ENCODE measurements at regions not wholly inside any gene's neighbourhood (a gene's known extent, or its start where the extent isn't known, plus 50 kb on each side); places are given as distances from the start of the nearest gene placed in this dataset.
"Not testable (repeated sequence)": the region's sequence is repeated elsewhere in the genome, so short reads cannot be mapped to it uniquely, and the experiment has no call there.

DNA sequence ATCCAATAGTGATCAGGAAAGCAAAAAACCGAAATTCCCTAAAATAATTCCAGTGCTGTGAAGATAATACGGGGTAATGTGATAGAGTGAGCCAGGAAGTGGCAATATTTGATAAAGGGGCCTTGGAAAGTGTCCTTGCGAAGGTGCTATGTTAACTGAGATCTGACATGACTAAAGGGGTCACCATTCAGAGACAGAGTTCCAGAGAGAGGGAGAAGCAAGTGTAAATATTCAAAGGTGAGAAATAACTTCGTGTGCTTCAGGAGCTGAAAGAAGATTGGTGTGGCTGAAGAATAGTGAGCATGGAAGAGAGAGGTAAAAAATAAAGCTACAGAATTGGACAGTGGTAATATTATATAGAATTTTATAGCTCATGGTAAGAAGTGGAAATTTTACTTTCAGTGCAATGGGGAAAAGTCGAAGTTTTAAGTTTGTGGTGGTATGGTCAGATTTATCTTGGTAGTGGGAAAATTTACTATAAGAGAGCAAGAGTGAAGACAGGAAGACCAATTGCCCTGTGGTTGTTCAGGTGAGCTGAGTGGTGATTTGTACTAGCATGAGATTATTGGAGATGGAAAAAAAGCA is 164.5 kb downstream of the JRKL start:
- TF ChIP-seq, protein P1, sequence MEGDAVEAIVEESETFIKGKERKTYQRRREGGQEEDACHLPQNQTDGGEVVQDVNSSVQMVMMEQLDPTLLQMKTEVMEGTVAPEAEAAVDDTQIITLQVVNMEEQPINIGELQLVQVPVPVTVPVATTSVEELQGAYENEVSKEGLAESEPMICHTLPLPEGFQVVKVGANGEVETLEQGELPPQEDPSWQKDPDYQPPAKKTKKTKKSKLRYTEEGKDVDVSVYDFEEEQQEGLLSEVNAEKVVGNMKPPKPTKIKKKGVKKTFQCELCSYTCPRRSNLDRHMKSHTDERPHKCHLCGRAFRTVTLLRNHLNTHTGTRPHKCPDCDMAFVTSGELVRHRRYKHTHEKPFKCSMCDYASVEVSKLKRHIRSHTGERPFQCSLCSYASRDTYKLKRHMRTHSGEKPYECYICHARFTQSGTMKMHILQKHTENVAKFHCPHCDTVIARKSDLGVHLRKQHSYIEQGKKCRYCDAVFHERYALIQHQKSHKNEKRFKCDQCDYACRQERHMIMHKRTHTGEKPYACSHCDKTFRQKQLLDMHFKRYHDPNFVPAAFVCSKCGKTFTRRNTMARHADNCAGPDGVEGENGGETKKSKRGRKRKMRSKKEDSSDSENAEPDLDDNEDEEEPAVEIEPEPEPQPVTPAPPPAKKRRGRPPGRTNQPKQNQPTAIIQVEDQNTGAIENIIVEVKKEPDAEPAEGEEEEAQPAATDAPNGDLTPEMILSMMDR (IDR thresholded peaks at IDR 0.05) = no peak
- H3K27me3 ChIP-seq (ENCODE audit: low read depth) = no peaks in the 10 kb centered on the region

DNA sequence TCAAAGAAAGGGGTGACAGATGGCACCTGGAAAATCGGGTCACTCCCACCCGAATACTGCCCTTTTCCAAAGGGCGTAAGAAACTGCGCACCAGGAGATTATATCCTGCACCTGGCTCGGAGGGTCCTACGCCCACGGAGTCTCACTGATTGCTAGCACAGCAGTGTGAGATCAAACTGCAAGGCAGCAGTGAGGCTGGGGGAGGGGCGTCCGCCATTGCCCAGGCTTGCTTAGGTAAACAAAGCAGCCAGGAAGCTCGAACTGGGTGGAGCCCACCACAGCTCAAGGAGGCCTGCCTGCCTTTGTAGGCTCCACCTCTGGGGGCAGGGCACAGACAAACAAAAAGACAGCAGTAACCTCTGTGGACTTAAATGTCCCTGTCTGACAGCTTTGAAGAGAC is 166.0 kb downstream of the JRKL start:
- DNase-seq; H3K27me3 ChIP-seq (ENCODE audit: low read depth); ATAC-seq; H3K27ac ChIP-seq; H3K9me3 ChIP-seq; H3K4me1 ChIP-seq; H3K36me3 ChIP-seq; H3K4me3 ChIP-seq; intact Hi-C loops (cut with DNase I): not testable (repeated sequence)

More for the DNA sequence above, 164.5 kb downstream of the JRKL start:
- intact Hi-C loops (cut with DNase I) = no loop called here
- H3K9me3 ChIP-seq = no peaks in the 10 kb centered on the region
- ATAC-seq (no peak), DNase-seq (no peak)
- no peak overlapping the region for H3K27ac ChIP-seq
- H3K36me3 ChIP-seq = no peaks in the 10 kb centered on the region
- no peak overlapping the region for H3K4me3 ChIP-seq
- no peaks in the 10 kb centered on the region for H3K4me1 ChIP-seq

DNA sequence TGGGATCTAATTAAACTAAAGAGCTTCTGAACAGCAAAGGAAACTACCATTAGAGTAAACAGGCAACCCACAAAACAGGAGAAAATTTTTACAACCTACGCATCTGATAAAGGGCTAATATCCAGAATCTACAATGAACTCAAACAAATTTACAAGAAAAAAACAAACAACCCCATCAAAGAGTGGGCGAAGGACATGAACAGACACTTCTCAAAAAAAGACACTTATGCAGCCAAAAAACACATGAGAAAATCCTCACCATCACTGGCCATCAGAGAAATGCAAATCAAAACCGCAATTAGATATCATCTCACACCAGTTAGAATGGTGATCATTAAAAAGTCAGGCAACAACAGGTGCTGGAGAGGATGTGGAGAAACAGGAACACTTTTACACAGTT is 170.9 kb downstream of the JRKL start:
- ATAC-seq; H3K4me1 ChIP-seq; H3K27me3 ChIP-seq (ENCODE audit: low read depth); H3K4me3 ChIP-seq; H3K9me3 ChIP-seq; H3K27ac ChIP-seq; intact Hi-C loops (cut with DNase I); H3K36me3 ChIP-seq; DNase-seq: not testable (repeated sequence)

DNA sequence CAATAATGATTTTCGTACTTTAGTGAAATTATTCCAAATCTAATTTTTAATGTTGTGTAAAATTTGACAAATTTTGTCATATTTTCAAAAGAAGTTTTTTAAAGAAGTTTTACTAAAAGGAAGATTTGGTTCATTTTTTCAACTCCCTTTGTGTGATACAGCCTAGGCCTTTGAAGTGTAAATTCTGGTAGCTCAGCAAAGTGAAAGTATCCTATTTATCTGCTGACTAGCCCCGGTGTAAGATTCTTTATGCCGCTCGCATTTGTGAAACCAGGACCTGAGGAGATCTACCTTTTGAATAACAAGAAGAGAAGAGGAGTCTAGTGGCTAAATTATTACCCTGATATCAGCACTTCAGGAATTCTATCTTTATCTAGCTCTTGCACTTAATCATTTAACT is 177.4 kb downstream of the JRKL start:
- DNase-seq = no peak
- intact Hi-C loops (cut with DNase I) = no loop called here
- Histone ChIP-seq H3K27ac (no peak overlapping the region), H3K9me3 (no peaks in the 10 kb centered on the region), H3K36me3 (no peaks in the 10 kb centered on the region), H3K27me3 (ENCODE audit: low read depth) (no peaks in the 10 kb centered on the region), H3K4me1 (peaks cover 6% of the 10 kb centered on the region), H3K4me3 (peak overlapping the region; percentile 20)
- ATAC-seq = no peak
- TF ChIP-seq, protein P1 (IDR thresholded peaks at IDR 0.05) = no peak

DNA sequence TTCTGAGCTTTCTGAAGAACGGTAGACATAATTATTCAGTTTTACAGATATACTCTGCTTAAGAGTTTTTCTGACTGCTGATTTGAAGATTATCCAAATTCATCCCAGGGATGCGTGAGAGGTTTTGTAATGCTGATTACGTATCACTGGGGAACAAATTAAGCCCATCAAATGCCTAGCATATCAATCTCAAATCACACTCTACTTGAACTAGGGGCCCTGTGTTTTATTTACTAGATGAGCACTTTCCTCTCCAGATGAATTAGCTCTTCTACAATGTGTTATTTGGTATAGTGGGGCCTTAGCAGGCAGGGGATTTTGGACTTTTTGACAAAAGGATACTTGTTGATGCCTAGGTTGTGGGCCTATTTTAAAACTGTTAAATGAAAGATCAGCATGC is 177.9 kb downstream of the JRKL start:
- Histone ChIP-seq H3K27ac (no peak overlapping the region), H3K36me3 (no peaks in the 10 kb centered on the region), H3K9me3 (no peaks in the 10 kb centered on the region), H3K27me3 (ENCODE audit: low read depth) (no peaks in the 10 kb centered on the region), H3K4me1 (peaks cover 6% of the 10 kb centered on the region), H3K4me3 (peak overlapping the region; percentile 20)
- intact Hi-C loops (cut with DNase I) = no loop called here
- DNase-seq = no peak
- ATAC-seq = no peak
- TF ChIP-seq, protein P1 (IDR thresholded peaks at IDR 0.05) = no peak

DNA sequence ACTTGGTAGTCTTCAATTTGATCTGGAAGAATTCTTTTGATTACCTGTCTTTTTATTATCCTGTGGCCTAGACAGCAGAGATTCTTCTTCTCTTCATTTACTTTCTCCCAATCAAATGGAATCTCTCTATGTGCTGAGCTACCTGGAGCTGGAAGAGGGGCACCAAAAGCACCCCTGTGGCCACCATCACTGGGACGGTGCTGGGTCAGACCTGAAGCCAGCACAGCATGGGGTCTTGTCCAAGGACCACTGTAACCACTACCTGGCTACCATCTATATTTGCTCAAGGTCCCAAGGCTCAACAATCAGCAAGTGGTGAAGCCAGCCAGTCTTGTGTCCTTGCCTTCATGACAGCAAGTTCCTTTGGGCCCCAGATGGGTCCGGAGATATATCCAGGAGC is 186.6 kb downstream of the JRKL start:
- Histone ChIP-seq H3K9me3 (no peaks in the 10 kb centered on the region), H3K27me3 (ENCODE audit: low read depth) (no peaks in the 10 kb centered on the region), H3K27ac (no peak overlapping the region), H3K4me1 (no peaks in the 10 kb centered on the region), H3K4me3 (no peak overlapping the region), H3K36me3 (no peaks in the 10 kb centered on the region)
- ATAC-seq (no peak), DNase-seq (no peak)
- TF ChIP-seq, protein P1 (IDR thresholded peaks at IDR 0.05) = no peak
- intact Hi-C loops (cut with DNase I) = no loop called here

DNA sequence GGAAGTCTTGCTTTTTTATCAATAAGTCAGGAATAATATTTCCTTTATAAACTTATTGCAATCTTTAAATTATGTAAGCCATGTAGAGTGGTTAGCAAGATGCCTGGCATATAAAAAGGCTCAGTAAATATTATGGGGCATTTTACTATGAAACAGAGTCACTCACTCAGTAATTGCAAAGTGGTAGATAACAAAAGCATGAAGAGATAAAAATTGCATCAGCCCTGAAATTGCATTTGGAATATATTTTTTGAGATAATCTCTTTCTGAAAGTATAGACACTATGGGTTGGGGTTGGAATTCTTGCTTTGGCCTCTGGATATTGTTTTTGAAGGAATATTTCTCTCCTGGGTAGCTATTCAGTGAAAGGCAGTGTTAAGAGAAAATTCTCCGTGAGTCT is 188.6 kb downstream of the JRKL start:
- intact Hi-C loops (cut with DNase I) = no loop called here
- TF ChIP-seq, protein P1 (IDR thresholded peaks at IDR 0.05) = no peak
- Histone ChIP-seq H3K9me3 (no peaks in the 10 kb centered on the region), H3K27ac (no peak overlapping the region), H3K4me3 (no peak overlapping the region), H3K36me3 (no peaks in the 10 kb centered on the region), H3K4me1 (no peaks in the 10 kb centered on the region), H3K27me3 (ENCODE audit: low read depth) (no peaks in the 10 kb centered on the region)
- ATAC-seq (no peak), DNase-seq (no peak)
